Type B pancreatic cell (in vitro differentiated cells): ENCODE measurements at regions not wholly inside any gene's neighbourhood (a gene's known extent, or its start where the extent isn't known, plus 50 kb on each side); places are given as distances from the start of the nearest gene placed in this dataset.

Experiments
- DNase-seq: peaks from one replicate; pipeline ENCODE4 v3.0.0; 2021; ENCODE audit warnings: mixed read lengths; ENCODE audit not compliant: unreplicated experiment; ENCODE audit errors: extremely low spot score
- H3K27ac Mint-ChIP-seq: 2 replicates; pipeline ENCODE4 v1.8.0; 2021; ENCODE audit warnings: mild to moderate bottlenecking, mixed read lengths
- H3K27me3 Mint-ChIP-seq: 2 replicates; pipeline ENCODE4 v1.8.0; 2021; ENCODE audit warnings: mixed read lengths
- H3K36me3 Mint-ChIP-seq: 2 replicates; pipeline ENCODE4 v1.8.0; 2021; ENCODE audit warnings: mixed read lengths
- H3K4me1 Mint-ChIP-seq: one replicate; pipeline ENCODE4 v1.8.0; 2021; ENCODE audit warnings: mixed read lengths; ENCODE audit not compliant: unreplicated experiment
- H3K4me3 Mint-ChIP-seq: 2 replicates; pipeline ENCODE4 v1.8.0; 2021; ENCODE audit warnings: mild to moderate bottlenecking, mixed read lengths
- H3K9me3 Mint-ChIP-seq: 2 replicates; pipeline ENCODE4 v1.8.0; 2021; ENCODE audit warnings: mixed read lengths
- TF ChIP-seq, protein P1 (sequence below): fragments of 200-600 bp; sonication (generic); conservative IDR thresholded peaks from 2 replicates; pipeline ENCODE4 v1.5.0; 2021; ENCODE audit warnings: antibody characterized with exemption, mild to moderate bottlenecking

GRCh38 chr4:156475322-156475721, 496.3 kb downstream of the PDGFC start:
- Mint-ChIP-seq H3K9me3 (peaks cover 4% of the 10 kb centered on the region), H3K36me3 (no peaks in the 10 kb centered on the region), H3K4me3 (no peak overlapping the region), H3K4me1 (no peaks in the 10 kb centered on the region), H3K27me3 (no peaks in the 10 kb centered on the region), H3K27ac (no peak overlapping the region)
- DNase-seq, result no peak
- TF ChIP-seq, protein P1, sequence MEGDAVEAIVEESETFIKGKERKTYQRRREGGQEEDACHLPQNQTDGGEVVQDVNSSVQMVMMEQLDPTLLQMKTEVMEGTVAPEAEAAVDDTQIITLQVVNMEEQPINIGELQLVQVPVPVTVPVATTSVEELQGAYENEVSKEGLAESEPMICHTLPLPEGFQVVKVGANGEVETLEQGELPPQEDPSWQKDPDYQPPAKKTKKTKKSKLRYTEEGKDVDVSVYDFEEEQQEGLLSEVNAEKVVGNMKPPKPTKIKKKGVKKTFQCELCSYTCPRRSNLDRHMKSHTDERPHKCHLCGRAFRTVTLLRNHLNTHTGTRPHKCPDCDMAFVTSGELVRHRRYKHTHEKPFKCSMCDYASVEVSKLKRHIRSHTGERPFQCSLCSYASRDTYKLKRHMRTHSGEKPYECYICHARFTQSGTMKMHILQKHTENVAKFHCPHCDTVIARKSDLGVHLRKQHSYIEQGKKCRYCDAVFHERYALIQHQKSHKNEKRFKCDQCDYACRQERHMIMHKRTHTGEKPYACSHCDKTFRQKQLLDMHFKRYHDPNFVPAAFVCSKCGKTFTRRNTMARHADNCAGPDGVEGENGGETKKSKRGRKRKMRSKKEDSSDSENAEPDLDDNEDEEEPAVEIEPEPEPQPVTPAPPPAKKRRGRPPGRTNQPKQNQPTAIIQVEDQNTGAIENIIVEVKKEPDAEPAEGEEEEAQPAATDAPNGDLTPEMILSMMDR, result peak; percentile 73

- Mint-ChIP-seq H3K27me3 (no peaks in the 10 kb centered on the region), H3K4me3 (no peak overlapping the region), H3K27ac (no peak overlapping the region), H3K4me1 (no peaks in the 10 kb centered on the region), H3K36me3 (no peaks in the 10 kb centered on the region), H3K9me3 (peaks cover 4% of the 10 kb centered on the region)
- DNase-seq, result no peak
- TF ChIP-seq, protein P1, result no peak
Observed at GRCh38 chr4:156473151-156473550, 498.4 kb downstream of the PDGFC start.

DNA sequence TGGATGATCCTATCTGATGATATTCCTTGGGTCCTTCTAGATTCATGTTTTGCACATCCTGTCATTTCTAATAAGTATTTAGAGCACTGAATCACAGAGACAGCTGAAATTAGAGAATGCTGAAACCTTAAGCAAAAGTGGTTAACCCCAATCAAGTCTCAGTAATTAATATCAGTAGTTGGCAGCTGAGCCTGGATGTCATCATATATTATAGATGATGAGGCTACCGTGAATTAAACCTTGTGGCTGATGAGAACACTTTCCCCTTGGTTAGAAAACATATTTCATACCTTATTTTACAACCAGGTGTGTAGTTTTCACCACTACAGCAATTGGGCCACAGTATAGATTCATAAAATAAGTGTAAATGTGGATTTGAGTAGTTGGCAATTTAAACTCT, 499.0 kb downstream of the PDGFC start:
- Mint-ChIP-seq H3K9me3 (peaks cover 4% of the 10 kb centered on the region), H3K27ac (no peak overlapping the region), H3K27me3 (no peaks in the 10 kb centered on the region), H3K4me1 (no peaks in the 10 kb centered on the region), H3K4me3 (no peak overlapping the region), H3K36me3 (no peaks in the 10 kb centered on the region)
- no peak for DNase-seq
- TF ChIP-seq, protein P1, result no peak

- Mint-ChIP-seq H3K27ac (no peak overlapping the region), H3K27me3 (no peaks in the 10 kb centered on the region), H3K9me3 (no peaks in the 10 kb centered on the region), H3K4me3 (no peak overlapping the region), H3K36me3 (no peaks in the 10 kb centered on the region), H3K4me1 (no peaks in the 10 kb centered on the region)
- TF ChIP-seq, protein P1, result no peak
- no peak for DNase-seq
Observed at GRCh38 chr4:156459584-156459983, 505.9 kb upstream of the CTSO start.

- no peak overlapping the region for H3K4me3 Mint-ChIP-seq
- no peaks in the 10 kb centered on the region for H3K36me3 Mint-ChIP-seq
- no peaks in the 10 kb centered on the region for H3K9me3 Mint-ChIP-seq
- H3K27me3 Mint-ChIP-seq, result no peaks in the 10 kb centered on the region
- H3K27ac Mint-ChIP-seq, result no peak overlapping the region
- TF ChIP-seq, protein P1, result no peak
- no peaks in the 10 kb centered on the region for H3K4me1 Mint-ChIP-seq
- DNase-seq, result no peak
Observed at GRCh38 chr4:156456830-156457229, 503.2 kb upstream of the CTSO start.

DNA sequence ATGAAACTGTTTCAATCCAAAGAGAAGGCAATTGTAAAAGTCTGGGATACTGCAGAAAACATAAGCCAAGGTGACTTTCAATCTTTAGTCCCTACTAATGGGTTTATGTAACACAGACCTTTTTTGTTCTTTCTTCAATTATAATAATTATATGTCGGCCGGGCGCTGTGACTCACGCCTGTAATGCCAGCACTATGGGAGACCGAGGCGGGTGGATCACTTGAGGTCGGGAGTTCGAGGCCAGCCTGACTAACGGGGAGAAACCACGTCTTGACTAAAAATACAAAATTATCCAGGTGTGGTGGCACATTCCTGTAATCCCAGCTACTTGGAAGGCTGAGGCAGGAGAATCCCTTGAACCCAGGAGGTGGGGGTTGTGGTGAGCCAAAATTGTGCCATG, 489.8 kb upstream of the CTSO start:
- TF ChIP-seq, protein P1, result no peak
- Mint-ChIP-seq H3K9me3 (peaks cover 5% of the 10 kb centered on the region), H3K4me3 (no peak overlapping the region), H3K36me3 (no peaks in the 10 kb centered on the region), H3K4me1 (no peaks in the 10 kb centered on the region), H3K27ac (no peak overlapping the region), H3K27me3 (no peaks in the 10 kb centered on the region)
- DNase-seq, result no peak
